Gastroesophageal sphincter (tissue), 4 donors: ENCODE measurements at regions not wholly inside any gene's neighbourhood (a gene's known extent, or its start where the extent isn't known, plus 50 kb on each side); places are given as distances from the start of the nearest gene placed in this dataset.

ENCODE experiments used
- ATAC-seq: fragments of 150-250 bp; one replicate; pipeline ENCODE4 v1.9.1; 2016; ENCODE audit warnings: mild to moderate bottlenecking, moderate library complexity
- H3K27ac ChIP-seq, 4 donors: fragments of 200-600 bp; sonication (generic) in 3 of 4; 1 replicate in 3 of 4; 2 replicates in 1 of 4; pipeline ENCODE4 v1.5.1; 2016 to 2019
- H3K27me3 ChIP-seq: fragments of 200-600 bp; sonication (generic); one replicate; pipeline ENCODE4 v1.5.1; 2019
- H3K36me3 ChIP-seq, 2 donors: fragments of 200-600 bp; sonication (generic); one replicate each; pipeline ENCODE4 v1.5.1; 2019; ENCODE audit warnings: control low read depth in 1 of 2
- H3K4me1 ChIP-seq, 3 donors: fragments of 200-600 bp; sonication (generic); 1 replicate in 2 of 3; 2 replicates in 1 of 3; pipeline ENCODE4 v1.5.1; 2016 to 2019; ENCODE audit warnings: control low read depth in 2 of 3
- H3K4me3 ChIP-seq, 2 donors: fragments of 200-600 bp; sonication (generic); one replicate each; pipeline ENCODE4 v1.5.1; 2019; ENCODE audit warnings: mild to moderate bottlenecking in 1 of 2, moderate library complexity in 1 of 2
- H3K9me3 ChIP-seq, 3 donors: fragments of 200-600 bp; sonication (generic); one replicate each; pipeline ENCODE4 v1.5.1; 2017 to 2019; ENCODE audit warnings: control low read depth in 2 of 3
- CTCF ChIP-seq, 4 experiments: fragments of 200-600 bp in 2 of 4; fragments of 450-650 bp in 2 of 4; sonication (generic) in 1 of 4; IDR thresholded peaks; one replicate each; pipeline ENCODE4 v1.5.1; 2017 to 2019; ENCODE audit warnings: antibody characterized with exemption in 4 of 4, mild to moderate bottlenecking in 2 of 4, moderate library complexity in 2 of 4
- EP300 ChIP-seq: sonication (generic); formaldehyde crosslinking; IDR thresholded peaks from one replicate; pipeline ENCODE4 v1.6.1; 2017; ENCODE audit warnings: antibody characterized with exemption, mild to moderate bottlenecking
- POLR2A ChIP-seq, 2 donors: fragments of 450-650 bp; IDR thresholded peaks; one replicate each; pipeline ENCODE4 v1.6.1; 2017; ENCODE audit warnings: antibody characterized with exemption in 2 of 2, mild to moderate bottlenecking in 2 of 2, moderate library complexity in 1 of 2
- POLR2AphosphoS5 ChIP-seq: sonication (generic); formaldehyde crosslinking; IDR thresholded peaks from one replicate; pipeline ENCODE4 v1.6.1; 2017; ENCODE audit warnings: antibody characterized with exemption
- WGBS, 2 donors: methylation state at CpG; one replicate each; pipeline ENCODE4 v1.1.5; 2018; ENCODE audit warnings: low coverage in 1 of 2; 5-methylcytosine and 5-hydroxymethylcytosine counted together

GRCh38 chr2:235271936-235272335 lies 221.9 kb upstream of the AGAP1 start:
- Histone ChIP-seq H3K27ac (no peak overlapping the region), H3K9me3 (peaks cover 0 to 10% (median 0%) of the 10 kb centered on the region in 3 donors), H3K36me3 (no peaks in the 10 kb centered on the region), H3K27me3 (peaks cover 24% of the 10 kb centered on the region), H3K4me1 (no peaks in the 10 kb centered on the region), H3K4me3 (no peak overlapping the region)
- ATAC-seq, result no peak
- no peak for TF ChIP-seq POLR2AphosphoS5
- TF ChIP-seq CTCF (IDR thresholded peaks at IDR 0.05), result no peak
- TF ChIP-seq POLR2A (IDR thresholded peaks at IDR 0.05), result no peak
- no peak for TF ChIP-seq EP300
- WGBS, 2 donors, result 100% methylated on average over 1 of the region's 2 CpGs; no CpG with 5 or more reads in 1 of the 2 donors

- no peaks in the 10 kb centered on the region for H3K36me3 ChIP-seq
- no peak for TF ChIP-seq CTCF (IDR thresholded peaks at IDR 0.05)
- TF ChIP-seq POLR2AphosphoS5, result no peak
- no peak for TF ChIP-seq EP300
- TF ChIP-seq POLR2A (IDR thresholded peaks at IDR 0.05), result no peak
- no peak overlapping the region for H3K27ac ChIP-seq
- peaks cover 0 to 10% (median 0%) of the 10 kb centered on the region in 3 donors for H3K9me3 ChIP-seq
- 0 to 47% methylated on average over 1 to 2 of the region's 2 CpGs for whole genome bisulfite sequencing, 2 donors
- peaks cover 24% of the 10 kb centered on the region for H3K27me3 ChIP-seq
- no peak for ATAC-seq
- no peak overlapping the region for H3K4me3 ChIP-seq
- no peaks in the 10 kb centered on the region for H3K4me1 ChIP-seq
Measured at GRCh38 chr2:235274023-235274422, 219.8 kb upstream of the AGAP1 start.

- Histone ChIP-seq H3K9me3 (peaks cover 0 to 10% (median 0%) of the 10 kb centered on the region in 3 donors), H3K27ac (no peak overlapping the region), H3K4me1 (no peaks in the 10 kb centered on the region), H3K4me3 (no peak overlapping the region), H3K36me3 (no peaks in the 10 kb centered on the region), H3K27me3 (peaks cover 2% of the 10 kb centered on the region)
- TF ChIP-seq EP300 (no peak), POLR2AphosphoS5 (no peak), POLR2A (IDR thresholded peaks at IDR 0.05) (no peak)
- 80 to 91% methylated on average over 3 of the region's 3 CpGs for WGBS, 2 donors
- ATAC-seq, result no peak
Measured at GRCh38 chr2:235277485-235277884, 216.4 kb upstream of the AGAP1 start.

- Histone ChIP-seq H3K27me3 (no peaks in the 10 kb centered on the region), H3K27ac (no peak overlapping the region), H3K9me3 (peaks cover 0 to 10% (median 0%) of the 10 kb centered on the region in 3 donors), H3K4me3 (no peak overlapping the region), H3K4me1 (no peaks in the 10 kb centered on the region), H3K36me3 (no peaks in the 10 kb centered on the region)
- 78 to 93% methylated on average over 5 to 6 of the region's 6 CpGs for WGBS, 2 donors
- no peak for ATAC-seq
- TF ChIP-seq POLR2A (IDR thresholded peaks at IDR 0.05), result no peak
- no peak for TF ChIP-seq CTCF (IDR thresholded peaks at IDR 0.05)
- no peak for TF ChIP-seq POLR2AphosphoS5
- TF ChIP-seq EP300, result no peak
Measured at GRCh38 chr2:235278771-235279355, 215.0 kb upstream of the AGAP1 start.

GRCh38 chr2:235279965-235280364 lies 213.9 kb upstream of the AGAP1 start:
- 67 to 83% methylated on average over 1 of the region's 1 CpG for WGBS, 2 donors
- no peaks in the 10 kb centered on the region for H3K27me3 ChIP-seq
- H3K9me3 ChIP-seq, result peaks cover 0 to 5% (median 0%) of the 10 kb centered on the region in 3 donors
- TF ChIP-seq CTCF (IDR thresholded peaks at IDR 0.05), result no peak
- TF ChIP-seq EP300, result no peak
- TF ChIP-seq POLR2A (IDR thresholded peaks at IDR 0.05), result no peak
- TF ChIP-seq POLR2AphosphoS5, result no peak
- ATAC-seq, result no peak
- no peak overlapping the region for H3K27ac ChIP-seq
- no peak overlapping the region for H3K4me3 ChIP-seq
- no peaks in the 10 kb centered on the region for H3K36me3 ChIP-seq
- no peaks in the 10 kb centered on the region for H3K4me1 ChIP-seq
